DND-41 (cell line): ENCODE measurements at regions not wholly inside any gene's neighbourhood (a gene's known extent, or its start where the extent isn't known, plus 50 kb on each side); places are given as distances from the start of the nearest gene placed in this dataset.

Experiments
- CTCF ChIP-seq: IDR thresholded peaks from 2 replicates; pipeline ENCODE4 v1.5.1; 2012; ENCODE audit warnings: borderline replicate concordance, low read length, moderate library complexity, mild to moderate bottlenecking; ENCODE audit not compliant: poor library complexity, severe bottlenecking; ENCODE audit errors: extremely low read depth
- EZH2 ChIP-seq: IDR thresholded peaks from 3 replicates; pipeline ENCODE4 v1.6.1; 2012; ENCODE audit warnings: borderline replicate concordance, low read depth, mild to moderate bottlenecking, moderate library complexity, low read length, inconsistent platforms; ENCODE audit not compliant: severe bottlenecking

- no peak for TF ChIP-seq CTCF
- TF ChIP-seq EZH2: no peak
These were observed 307.1 kb upstream of the HSF2 start for GRCh38 chr6:122092366-122092765.
